ENCODE measurements at regions not wholly inside any gene's neighbourhood (a gene's known extent, or its start where the extent isn't known, plus 50 kb on each side); places are given as distances from the start of the nearest gene placed in this dataset.

DNA sequence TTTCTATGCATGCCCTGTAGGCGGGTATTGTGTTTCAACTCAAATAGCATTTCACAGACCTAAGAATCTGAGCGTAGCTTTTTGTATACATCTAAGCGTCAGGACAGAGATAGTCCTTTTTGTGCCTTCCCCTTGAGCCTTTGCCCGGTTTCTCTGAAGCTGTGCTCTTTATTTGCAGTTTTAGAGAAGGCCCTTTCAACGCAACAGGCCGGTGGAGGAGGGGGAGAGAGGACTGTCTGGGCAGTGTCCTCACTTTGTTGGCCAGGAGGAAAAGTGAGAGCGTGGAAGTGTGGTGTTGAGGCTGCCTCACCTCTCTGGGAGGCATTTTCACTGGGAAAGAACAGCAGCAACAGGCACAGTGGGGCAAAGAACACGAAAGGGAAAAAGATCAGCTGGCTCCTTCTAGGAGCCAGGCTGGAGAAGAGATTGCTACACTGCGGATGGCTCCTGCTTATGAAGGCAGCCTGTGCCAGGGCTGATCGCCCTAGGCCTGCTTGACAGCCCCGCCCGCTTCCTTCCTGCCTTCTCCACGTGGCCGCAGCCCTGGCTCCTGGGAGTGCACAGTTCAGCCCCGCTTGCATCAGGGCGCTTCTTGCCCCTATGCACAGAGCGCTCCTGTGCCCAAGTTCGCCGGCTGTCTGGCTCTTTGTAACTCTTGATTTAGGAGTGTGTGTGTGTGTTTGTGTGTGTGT, 195.6 kb upstream of the POU3F3 start:
- no peak for TF ChIP-seq POLR2A (IDR thresholded peaks at IDR 0.05)
- TF ChIP-seq, protein P1, sequence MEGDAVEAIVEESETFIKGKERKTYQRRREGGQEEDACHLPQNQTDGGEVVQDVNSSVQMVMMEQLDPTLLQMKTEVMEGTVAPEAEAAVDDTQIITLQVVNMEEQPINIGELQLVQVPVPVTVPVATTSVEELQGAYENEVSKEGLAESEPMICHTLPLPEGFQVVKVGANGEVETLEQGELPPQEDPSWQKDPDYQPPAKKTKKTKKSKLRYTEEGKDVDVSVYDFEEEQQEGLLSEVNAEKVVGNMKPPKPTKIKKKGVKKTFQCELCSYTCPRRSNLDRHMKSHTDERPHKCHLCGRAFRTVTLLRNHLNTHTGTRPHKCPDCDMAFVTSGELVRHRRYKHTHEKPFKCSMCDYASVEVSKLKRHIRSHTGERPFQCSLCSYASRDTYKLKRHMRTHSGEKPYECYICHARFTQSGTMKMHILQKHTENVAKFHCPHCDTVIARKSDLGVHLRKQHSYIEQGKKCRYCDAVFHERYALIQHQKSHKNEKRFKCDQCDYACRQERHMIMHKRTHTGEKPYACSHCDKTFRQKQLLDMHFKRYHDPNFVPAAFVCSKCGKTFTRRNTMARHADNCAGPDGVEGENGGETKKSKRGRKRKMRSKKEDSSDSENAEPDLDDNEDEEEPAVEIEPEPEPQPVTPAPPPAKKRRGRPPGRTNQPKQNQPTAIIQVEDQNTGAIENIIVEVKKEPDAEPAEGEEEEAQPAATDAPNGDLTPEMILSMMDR (IDR thresholded peaks at IDR 0.05 in 8 of 11, conservative IDR thresholded peaks at IDR 0.05 in 3 of 11): no peak

Measured in spleen (tissue), 7 donors.